Heart left ventricle (tissue), 16 donors: ENCODE measurements at regions not wholly inside any gene's neighbourhood (a gene's known extent, or its start where the extent isn't known, plus 50 kb on each side); places are given as distances from the start of the nearest gene placed in this dataset.

ENCODE experiments used
- ATAC-seq, 4 donors: fragments of 200-7000 bp; cut with Tn5 transposase; one replicate each; pipeline ENCODE4 v1.9.1; 2020 to 2022; ENCODE audit warnings: moderate library complexity in 4 of 4, mild to moderate bottlenecking in 3 of 4, moderate number of reproducible peaks in 1 of 4
- DNase-seq, 5 donors: peaks; one replicate each; pipeline ENCODE4 v3.0.0-alpha.2; 2020
- H3K27ac ChIP-seq, 12 donors: fragments of 200-600 bp; sonication (generic) in 4 of 12; one replicate each; pipeline versions ENCODE4 v1.5.0 to v1.8.0; 2016 to 2022; ENCODE audit warnings: mild to moderate bottlenecking in 2 of 12
- H3K27me3 ChIP-seq, 9 donors: fragments of 200-600 bp; sonication (generic) in 2 of 9; one replicate each; pipeline versions ENCODE4 v1.5.1 to v1.8.0; 2016 to 2022; ENCODE audit warnings: mild to moderate bottlenecking in 3 of 9
- H3K36me3 ChIP-seq, 9 donors: fragments of 200-600 bp; sonication (generic) in 2 of 9; one replicate each; pipeline versions ENCODE4 v1.5.0 to v1.8.0; 2018 to 2022; ENCODE audit warnings: mild to moderate bottlenecking in 2 of 9
- H3K4me1 ChIP-seq, 12 donors: fragments of 200-600 bp; sonication (generic) in 4 of 12; one replicate each; pipeline versions ENCODE4 v1.5.0 to v1.8.0; 2016 to 2022; ENCODE audit warnings: mild to moderate bottlenecking in 3 of 12
- H3K4me3 ChIP-seq, 12 donors: fragments of 200-600 bp; sonication (generic) in 4 of 12; one replicate each; pipeline versions ENCODE4 v1.5.0 to v1.8.0; 2017 to 2022; ENCODE audit warnings: mild to moderate bottlenecking in 9 of 12, moderate library complexity in 4 of 12
- H3K9me3 ChIP-seq, 12 donors: fragments of 200-600 bp; sonication (generic) in 4 of 12; one replicate each; pipeline versions ENCODE4 v1.5.0 to v1.8.0; 2016 to 2022; ENCODE audit warnings: mild to moderate bottlenecking in 1 of 12
- POLR2A ChIP-seq, 2 donors: fragments of 450-650 bp; IDR thresholded peaks; one replicate each; pipeline ENCODE4 v1.6.1; 2017; ENCODE audit warnings: antibody characterized with exemption in 2 of 2, mild to moderate bottlenecking in 2 of 2, moderate library complexity in 2 of 2
- WGBS, 4 donors: extraction: QIAGEN DNeasy Blood & Tissue Kit in 2 of 4; methylation state at CpG; one replicate each; pipeline versions ENCODE4 v1.1.5 to v1.1.7; 2013 to 2018; 5-methylcytosine and 5-hydroxymethylcytosine counted together
- intact Hi-C, 10 donors: fragments of 100-400 bp; cut with DNase I; formaldehyde crosslinking; loops; one replicate each; pipeline versions ENCODE4 v1.11.1 to v1.14.2; 2022
- TF ChIP-seq, protein P1 (sequence below), 12 donors: fragments of 200-600 bp; sonication (generic) in 4 of 12; IDR thresholded peaks; one replicate each; pipeline versions ENCODE4 v1.5.0 to v1.8.0; 2018 to 2022; ENCODE audit warnings: antibody characterized with exemption in 12 of 12, mild to moderate bottlenecking in 5 of 12
- donor health status: ischemic (EF 13 %, LVEDD 7.1; RV severe dilation, severe dysfunction).
- donor health status: healthy with polysubstance abuse.
- donor health status: DM: no; HTN: yes; CAD: no.
- donor health status: DM: no; HTN: no; CAD: no.
- donor health status: ischemic (EF 25% LVEDD 6.9; RV normal size, moderate dysfunction).
- donor health status: ischemic (EF 25% LVEDD 5.7; RV mildly dilated, moderate dysfunction).
- donor health status: healthy.
- donor health status: DM: yes; HTN: yes; CAD: no.
- donor health status: ischemic (EF 35%, LVEDD 5.7; RV mildly dilated, moderate dysfunction).
- donor health status: nonischemic (EF 11% LVEDD 7.7; RV severe dilation, severe dysfunction).
- donor health status: DM: yes; HTN: yes; CAD: no.
- donor health status: PGD.
- donor health status: ischemic (EF 29% LVEDD 5.4; RV normal size, mild dysfunction).
- donor health status: nonischemic (EF 23%, LVEDD 6.1; RV moderate dilation, normal function).

DNA sequence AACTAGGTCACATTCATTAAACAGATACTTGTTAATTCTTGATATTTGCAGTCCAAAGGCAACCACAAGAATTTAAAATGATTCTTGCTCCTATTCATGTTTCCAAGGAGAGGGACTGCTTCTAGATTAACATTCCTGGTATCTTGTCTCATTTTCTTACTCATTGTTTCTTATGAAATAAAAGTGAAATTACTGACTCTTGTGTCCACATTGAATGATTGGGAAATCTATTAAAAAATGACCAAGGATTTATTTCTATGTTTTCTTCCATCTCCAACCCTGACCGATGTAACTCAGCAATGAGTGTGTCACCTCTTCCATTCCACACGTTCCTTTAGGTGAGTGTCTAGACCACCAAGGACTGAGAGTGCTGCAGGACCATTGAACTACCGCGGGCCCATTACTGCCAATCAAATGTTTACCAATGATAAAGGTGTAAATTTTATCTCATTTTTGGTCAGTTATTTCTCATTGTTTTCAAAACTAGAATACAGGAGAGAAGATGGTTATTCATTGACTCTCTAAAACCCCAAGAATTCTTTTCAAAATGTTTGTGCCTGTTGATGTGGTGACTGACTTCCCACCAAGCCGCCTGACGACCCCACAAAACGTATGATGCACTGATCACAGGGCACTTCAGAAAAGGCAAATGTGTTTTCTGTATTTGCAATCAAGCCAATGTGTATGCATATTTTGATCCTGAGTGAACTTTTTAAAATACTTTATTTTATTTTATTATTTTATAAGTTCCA lies 414.6 kb upstream of the PTBP2 start:
- intact Hi-C loops, result no loop called here
- no peak for TF ChIP-seq POLR2A (IDR thresholded peaks at IDR 0.05)
- TF ChIP-seq, protein P1, sequence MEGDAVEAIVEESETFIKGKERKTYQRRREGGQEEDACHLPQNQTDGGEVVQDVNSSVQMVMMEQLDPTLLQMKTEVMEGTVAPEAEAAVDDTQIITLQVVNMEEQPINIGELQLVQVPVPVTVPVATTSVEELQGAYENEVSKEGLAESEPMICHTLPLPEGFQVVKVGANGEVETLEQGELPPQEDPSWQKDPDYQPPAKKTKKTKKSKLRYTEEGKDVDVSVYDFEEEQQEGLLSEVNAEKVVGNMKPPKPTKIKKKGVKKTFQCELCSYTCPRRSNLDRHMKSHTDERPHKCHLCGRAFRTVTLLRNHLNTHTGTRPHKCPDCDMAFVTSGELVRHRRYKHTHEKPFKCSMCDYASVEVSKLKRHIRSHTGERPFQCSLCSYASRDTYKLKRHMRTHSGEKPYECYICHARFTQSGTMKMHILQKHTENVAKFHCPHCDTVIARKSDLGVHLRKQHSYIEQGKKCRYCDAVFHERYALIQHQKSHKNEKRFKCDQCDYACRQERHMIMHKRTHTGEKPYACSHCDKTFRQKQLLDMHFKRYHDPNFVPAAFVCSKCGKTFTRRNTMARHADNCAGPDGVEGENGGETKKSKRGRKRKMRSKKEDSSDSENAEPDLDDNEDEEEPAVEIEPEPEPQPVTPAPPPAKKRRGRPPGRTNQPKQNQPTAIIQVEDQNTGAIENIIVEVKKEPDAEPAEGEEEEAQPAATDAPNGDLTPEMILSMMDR (IDR thresholded peaks at IDR 0.05), result no peak
- DNase-seq, result no peak
- H3K27me3 ChIP-seq, result no peaks in the 10 kb centered on the region
- H3K27ac ChIP-seq, result no peak overlapping the region
- no peaks in the 10 kb centered on the region for H3K4me1 ChIP-seq
- WGBS, 4 donors, result 82 to 89% (median 84%) methylated on average over 7 of the region's 7 CpGs
- no peak overlapping the region for H3K4me3 ChIP-seq
- no peaks in the 10 kb centered on the region for H3K36me3 ChIP-seq
- no peaks in the 10 kb centered on the region for H3K9me3 ChIP-seq
- no peak for ATAC-seq

DNA sequence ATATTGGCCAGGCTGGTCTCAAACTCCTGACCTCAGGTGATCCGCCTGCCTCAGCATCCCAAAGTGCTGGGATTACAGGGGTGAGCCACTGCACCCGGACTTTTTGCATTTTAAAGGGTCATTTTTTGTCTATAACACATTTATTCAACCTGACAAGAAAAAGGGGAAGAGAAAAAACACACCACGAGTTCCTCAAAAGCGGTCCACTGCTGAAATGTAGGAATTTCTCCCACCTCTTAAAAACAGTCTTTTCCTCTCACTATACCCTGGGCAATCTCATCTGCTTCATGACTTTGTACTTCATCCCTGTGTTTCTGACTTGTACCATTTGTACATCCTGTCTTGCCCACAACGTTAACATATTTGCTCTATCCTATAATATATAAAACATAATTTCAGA lies 413.3 kb upstream of the PTBP2 start:
- no peak for ATAC-seq
- H3K36me3 ChIP-seq, result no peaks in the 10 kb centered on the region
- no peak overlapping the region for H3K27ac ChIP-seq
- H3K4me1 ChIP-seq, result no peaks in the 10 kb centered on the region
- no peaks in the 10 kb centered on the region for H3K27me3 ChIP-seq
- H3K4me3 ChIP-seq, result no peak overlapping the region
- no peak for DNase-seq
- no peaks in the 10 kb centered on the region for H3K9me3 ChIP-seq
- WGBS, 4 donors, result 75 to 82% (median 76%) methylated on average over 5 of the region's 5 CpGs
- intact Hi-C loops, result no loop called here
- TF ChIP-seq, protein P1 (IDR thresholded peaks at IDR 0.05), result no peak
- no peak for TF ChIP-seq POLR2A (IDR thresholded peaks at IDR 0.05)

DNA sequence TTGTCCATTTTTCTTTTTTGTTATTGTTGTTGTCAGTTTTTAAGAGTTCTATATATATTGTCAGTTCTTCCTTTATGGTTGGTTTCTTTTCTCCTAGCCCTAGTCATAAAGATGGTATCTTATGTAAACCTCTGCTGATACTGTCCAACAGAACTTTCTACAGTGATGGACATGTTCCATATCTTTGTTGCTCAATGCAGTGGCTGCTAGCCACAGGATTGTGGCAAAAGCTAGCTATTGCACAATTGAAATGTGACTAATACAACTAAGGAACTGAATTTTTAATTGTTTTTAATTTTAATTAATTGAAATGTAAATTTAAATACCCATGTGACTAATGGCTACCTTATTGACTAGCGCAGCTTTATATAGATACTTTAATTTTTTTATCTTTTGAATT lies 411.8 kb upstream of the PTBP2 start:
- Histone ChIP-seq H3K27me3 (no peaks in the 10 kb centered on the region), H3K27ac (no peak overlapping the region), H3K4me3 (no peak overlapping the region), H3K36me3 (no peaks in the 10 kb centered on the region), H3K9me3 (no peaks in the 10 kb centered on the region), H3K4me1 (no peaks in the 10 kb centered on the region)
- ATAC-seq, result peak in 1 of 4 donors; percentile 38
- TF ChIP-seq, protein P1 (IDR thresholded peaks at IDR 0.05), result no peak
- no peak for TF ChIP-seq POLR2A (IDR thresholded peaks at IDR 0.05)
- intact Hi-C loops, result no loop called here
- WGBS, 4 donors, result 92 to 96% (median 94%) methylated on average over 1 of the region's 1 CpG
- DNase-seq, result no peak

DNA sequence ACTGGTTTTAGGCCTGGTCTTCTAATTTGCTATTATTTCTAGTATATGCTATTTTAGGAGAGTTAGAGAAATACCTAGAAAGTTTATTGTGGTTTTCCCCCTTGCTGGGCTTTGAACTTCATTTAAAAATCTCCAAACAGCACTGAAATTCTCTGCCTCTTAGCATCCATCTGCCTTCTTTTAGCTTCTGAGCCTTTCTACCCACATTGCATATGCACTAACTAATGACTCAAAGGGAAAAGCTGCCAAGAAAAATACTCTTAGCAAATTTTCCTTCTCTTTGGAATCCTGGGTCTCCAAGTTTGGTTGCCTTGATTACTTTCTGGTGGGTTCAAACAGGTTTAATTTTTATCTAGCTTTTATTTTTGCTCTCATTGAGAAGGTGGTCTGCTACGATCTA lies 408.4 kb upstream of the PTBP2 start:
- Histone ChIP-seq H3K4me1 (no peaks in the 10 kb centered on the region), H3K4me3 (no peak overlapping the region), H3K36me3 (no peaks in the 10 kb centered on the region), H3K9me3 (no peaks in the 10 kb centered on the region), H3K27me3 (no peaks in the 10 kb centered on the region), H3K27ac (no peak overlapping the region)
- ATAC-seq (no peak), DNase-seq (no peak)
- 80 to 91% (median 82%) methylated on average over 1 of the region's 1 CpG for WGBS, 4 donors
- TF ChIP-seq POLR2A (IDR thresholded peaks at IDR 0.05), result no peak
- TF ChIP-seq, protein P1 (IDR thresholded peaks at IDR 0.05), result no peak
- intact Hi-C loops, result no loop called here
